ENCODE measurements at regions not wholly inside any gene's neighbourhood (a gene's known extent, or its start where the extent isn't known, plus 50 kb on each side); places are given as distances from the start of the nearest gene placed in this dataset.
"Not testable (repeated sequence)": the region's sequence is repeated elsewhere in the genome, so short reads cannot be mapped to it uniquely, and the experiment has no call there.

- no peaks in the 10 kb centered on the region for H4K20me1 ChIP-seq (ENCODE audit: insufficient read depth, low read length)
- intact Hi-C loops (cut with micrococcal nuclease) = no loop called here
- H3K4me1 ChIP-seq (ENCODE audit: control insufficient read depth in 1 of 2, insufficient read depth in 2 of 2, low read length in 2 of 2) = no peaks in the 10 kb centered on the region
- no peaks in the 10 kb centered on the region for H3K36me3 Mint-ChIP-seq
- H3K9me3 ChIP-seq (replicated peaks in 1 of 2; ENCODE audit: control insufficient read depth in 1 of 2, insufficient read depth in 1 of 2, low read length in 2 of 2) = no peaks in the 10 kb centered on the region
- H2AFZ ChIP-seq (ENCODE audit: insufficient read depth, low read depth, low read length, poor library complexity, severe bottlenecking) = no peak overlapping the region
- no peaks in the 10 kb centered on the region for H3K27me3 ChIP-seq (ENCODE audit: control insufficient read depth in 2 of 2, insufficient read depth in 2 of 2, low read length in 2 of 2)
- no peaks in the 10 kb centered on the region for H3K4me1 Mint-ChIP-seq
- H3K4me3 Mint-ChIP-seq = no peak overlapping the region
- no peak for TF ChIP-seq CTCF (IDR thresholded peaks at IDR 0.05)
- no peak overlapping the region for H3K4me2 ChIP-seq (replicated peaks; ENCODE audit: extremely low read depth, low read length, poor library complexity, severe bottlenecking)
- peaks cover 2 to 5% (median 3%) of the 10 kb centered on the region in 7 donors for H3K9me3 Mint-ChIP-seq
- WGBS (ENCODE audit: insufficient coverage) = no CpG with 5 or more reads among the region's 3 CpGs
- H3K36me3 ChIP-seq (replicated peaks in 1 of 2; ENCODE audit: control insufficient read depth in 1 of 2, insufficient read depth in 2 of 2, low read length in 2 of 2) = no peaks in the 10 kb centered on the region
- no peak overlapping the region for H3K9ac ChIP-seq (ENCODE audit: insufficient read depth, low read length, poor library complexity, severe bottlenecking)
- H3K79me2 ChIP-seq (ENCODE audit: insufficient read depth, low read length) = no peaks in the 10 kb centered on the region
- DNase-seq = no peak
- H3K4me3 ChIP-seq (replicated peaks in 1 of 3; ENCODE audit: low read depth in 2 of 3, low read length in 3 of 3) = no peak overlapping the region
- H3K27me3 Mint-ChIP-seq (ENCODE audit: low read depth in 3 of 3) = peaks cover 0 to 4% (median 0%) of the 10 kb centered on the region in 3 donors
- no peak overlapping the region for H3K27ac Mint-ChIP-seq
- H3K27ac ChIP-seq (ENCODE audit: low read depth in 1 of 2, low read length in 2 of 2) = no peak overlapping the region
Measured at GRCh38 chr5:158496624-158497023, 603.1 kb downstream of the EBF1 start.

- Mint-ChIP-seq H3K9me3 (peaks cover 0 to 4% (median 3%) of the 10 kb centered on the region in 7 donors), H3K27ac (no peak overlapping the region), H3K4me1 (no peaks in the 10 kb centered on the region), H3K36me3 (no peaks in the 10 kb centered on the region), H3K4me3 (no peak overlapping the region), H3K27me3 (ENCODE audit: low read depth in 3 of 3) (peaks cover 0 to 4% (median 0%) of the 10 kb centered on the region in 3 donors)
- TF ChIP-seq CTCF (IDR thresholded peaks at IDR 0.05) = no peak
- Histone ChIP-seq H3K9ac (ENCODE audit: insufficient read depth, low read length, poor library complexity, severe bottlenecking) (no peak overlapping the region), H3K4me2 (replicated peaks; ENCODE audit: extremely low read depth, low read length, poor library complexity, severe bottlenecking) (no peak overlapping the region), H3K27ac (ENCODE audit: low read depth in 1 of 2, low read length in 2 of 2) (no peak overlapping the region), H4K20me1 (ENCODE audit: insufficient read depth, low read length) (no peaks in the 10 kb centered on the region), H3K9me3 (replicated peaks in 1 of 2; ENCODE audit: control insufficient read depth in 1 of 2, insufficient read depth in 1 of 2, low read length in 2 of 2) (no peaks in the 10 kb centered on the region), H3K79me2 (ENCODE audit: insufficient read depth, low read length) (no peaks in the 10 kb centered on the region), H2AFZ (ENCODE audit: insufficient read depth, low read depth, low read length, poor library complexity, severe bottlenecking) (no peak overlapping the region), H3K27me3 (ENCODE audit: control insufficient read depth in 2 of 2, insufficient read depth in 2 of 2, low read length in 2 of 2) (no peaks in the 10 kb centered on the region), H3K4me1 (ENCODE audit: control insufficient read depth in 1 of 2, insufficient read depth in 2 of 2, low read length in 2 of 2) (no peaks in the 10 kb centered on the region), H3K4me3 (replicated peaks in 1 of 3; ENCODE audit: low read depth in 2 of 3, low read length in 3 of 3) (no peak overlapping the region), H3K36me3 (replicated peaks in 1 of 2; ENCODE audit: control insufficient read depth in 1 of 2, insufficient read depth in 2 of 2, low read length in 2 of 2) (no peaks in the 10 kb centered on the region)
- no peak for DNase-seq
- intact Hi-C loops (cut with micrococcal nuclease) = no loop called here
- no CpG with 5 or more reads among the region's 2 CpGs for WGBS (ENCODE audit: insufficient coverage)
Measured at GRCh38 chr5:158494541-158494940, 605.2 kb downstream of the EBF1 start.

- H3K27me3 Mint-ChIP-seq (ENCODE audit: low read depth in 3 of 3); H3K9me3 Mint-ChIP-seq; H3K4me3 ChIP-seq (replicated peaks in 1 of 3; ENCODE audit: low read depth in 2 of 3, low read length in 3 of 3); H3K4me3 Mint-ChIP-seq; intact Hi-C loops (cut with micrococcal nuclease); H3K4me2 ChIP-seq (replicated peaks; ENCODE audit: extremely low read depth, low read length, poor library complexity, severe bottlenecking); H2AFZ ChIP-seq (ENCODE audit: insufficient read depth, low read depth, low read length, poor library complexity, severe bottlenecking); H3K79me2 ChIP-seq (ENCODE audit: insufficient read depth, low read length); H3K4me1 ChIP-seq (ENCODE audit: control insufficient read depth in 1 of 2, insufficient read depth in 2 of 2, low read length in 2 of 2); H4K20me1 ChIP-seq (ENCODE audit: insufficient read depth, low read length); H3K27ac ChIP-seq (ENCODE audit: low read depth in 1 of 2, low read length in 2 of 2); H3K9me3 ChIP-seq (replicated peaks in 1 of 2; ENCODE audit: control insufficient read depth in 1 of 2, insufficient read depth in 1 of 2, low read length in 2 of 2); H3K36me3 Mint-ChIP-seq; DNase-seq; H3K27me3 ChIP-seq (ENCODE audit: control insufficient read depth in 2 of 2, insufficient read depth in 2 of 2, low read length in 2 of 2); H3K36me3 ChIP-seq (replicated peaks in 1 of 2; ENCODE audit: control insufficient read depth in 1 of 2, insufficient read depth in 2 of 2, low read length in 2 of 2); H3K9ac ChIP-seq (ENCODE audit: insufficient read depth, low read length, poor library complexity, severe bottlenecking); H3K4me1 Mint-ChIP-seq: not testable (repeated sequence)
- WGBS (ENCODE audit: insufficient coverage) = no CpG with 5 or more reads among the region's 2 CpGs
- H3K27ac Mint-ChIP-seq = peak overlapping the region in 1 of 7 donors; percentile 20
Measured at GRCh38 chr5:158494044-158494443, 605.7 kb downstream of the EBF1 start.
